HG03354 (cell line): ENCODE measurements at regions not wholly inside any gene's neighbourhood (a gene's known extent, or its start where the extent isn't known, plus 50 kb on each side); places are given as distances from the start of the nearest gene placed in this dataset.
A peak's percentile ranks its signal among the peaks of the same experiment; 100 is the strongest.
"Not testable (repeated sequence)": the region's sequence is repeated elsewhere in the genome, so short reads cannot be mapped to it uniquely, and the experiment has no call there.

ENCODE experiments used
- ATAC-seq: cut with Tn5 transposase; IDR thresholded peaks from one replicate; pipeline ENCODE4 v1.9.1; 2021; ENCODE audit warnings: mild to moderate bottlenecking; ENCODE audit not compliant: unreplicated experiment, poor library complexity, severe bottlenecking

- ATAC-seq = no peak
Measured at GRCh38 chr16:10269632-10270031, 87.4 kb upstream of the GRIN2A start.

- not testable (repeated sequence) for ATAC-seq
Measured at GRCh38 chr16:10272250-10272854, 90.1 kb upstream of the GRIN2A start.

- peak; percentile 84 for ATAC-seq
Measured at GRCh38 chr16:10275214-10275996, 93.2 kb upstream of the GRIN2A start.

GRCh38 chr16:10277597-10277996, 95.4 kb upstream of the GRIN2A start:
- no peak for ATAC-seq

GRCh38 chr16:10280262-10281170, 98.3 kb upstream of the GRIN2A start:
- no peak for ATAC-seq

- ATAC-seq = no peak
Measured at GRCh38 chr16:10282367-10282766, 100.1 kb upstream of the GRIN2A start.

- ATAC-seq = not testable (repeated sequence)
Measured at GRCh38 chr16:10283246-10283645, 101.0 kb upstream of the GRIN2A start.

- ATAC-seq = not testable (repeated sequence)
Measured at GRCh38 chr16:10290467-10291105, 95.3 kb upstream of the ATF7IP2 start.

GRCh38 chr16:10292197-10292596, 93.7 kb upstream of the ATF7IP2 start:
- ATAC-seq = not testable (repeated sequence)

- ATAC-seq = not testable (repeated sequence)
Measured at GRCh38 chr16:10292976-10293375, 92.9 kb upstream of the ATF7IP2 start.

- ATAC-seq = not testable (repeated sequence)
Measured at GRCh38 chr16:10294153-10294552, 91.7 kb upstream of the ATF7IP2 start.

- ATAC-seq = no peak
Measured at GRCh38 chr16:10296956-10297340, 88.9 kb upstream of the ATF7IP2 start.

- peak; percentile 98 for ATAC-seq
Measured at GRCh38 chr16:10297341-10298006, 88.4 kb upstream of the ATF7IP2 start.

- no peak for ATAC-seq
Measured at GRCh38 chr16:10300905-10301304, 85.0 kb upstream of the ATF7IP2 start.

GRCh38 chr16:10301547-10301946, 84.3 kb upstream of the ATF7IP2 start:
- not testable (repeated sequence) for ATAC-seq

GRCh38 chr16:10305912-10306311, 79.9 kb upstream of the ATF7IP2 start:
- ATAC-seq = no peak

- ATAC-seq = no peak
Measured at GRCh38 chr16:10308305-10309193, 77.3 kb upstream of the ATF7IP2 start.

- ATAC-seq = no peak
Measured at GRCh38 chr16:10309271-10309932, 76.5 kb upstream of the ATF7IP2 start.
